HG03575 (cell line): ENCODE measurements at regions not wholly inside any gene's neighbourhood (a gene's known extent, or its start where the extent isn't known, plus 50 kb on each side); places are given as distances from the start of the nearest gene placed in this dataset.

Experiments
- ATAC-seq: cut with Tn5 transposase; IDR thresholded peaks from one replicate; pipeline ENCODE4 v1.9.1; 2021; ENCODE audit not compliant: unreplicated experiment, insufficient number of reproducible peaks, low FRiP score; ENCODE audit errors: extremely low read depth

DNA sequence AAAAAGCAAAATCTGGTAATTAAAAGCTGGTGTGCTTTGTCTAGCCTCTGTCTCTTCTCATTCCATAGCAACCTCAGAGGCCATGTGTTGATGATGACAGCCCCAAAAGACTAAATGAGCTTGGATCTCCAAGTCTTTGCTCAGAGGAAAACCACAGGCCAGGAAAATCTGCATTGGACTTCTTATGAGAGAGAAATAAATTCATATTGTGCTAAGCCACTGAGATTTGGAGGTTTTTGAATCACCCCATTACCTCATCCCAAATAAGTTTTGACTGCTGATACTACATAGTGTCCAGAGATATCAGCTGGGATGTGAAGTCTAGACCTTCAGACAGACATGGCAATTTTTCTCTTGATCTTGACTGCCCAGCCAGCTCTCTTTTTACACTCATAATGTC lies 178.6 kb upstream of the DIPK2B start:
- no peak for ATAC-seq

DNA sequence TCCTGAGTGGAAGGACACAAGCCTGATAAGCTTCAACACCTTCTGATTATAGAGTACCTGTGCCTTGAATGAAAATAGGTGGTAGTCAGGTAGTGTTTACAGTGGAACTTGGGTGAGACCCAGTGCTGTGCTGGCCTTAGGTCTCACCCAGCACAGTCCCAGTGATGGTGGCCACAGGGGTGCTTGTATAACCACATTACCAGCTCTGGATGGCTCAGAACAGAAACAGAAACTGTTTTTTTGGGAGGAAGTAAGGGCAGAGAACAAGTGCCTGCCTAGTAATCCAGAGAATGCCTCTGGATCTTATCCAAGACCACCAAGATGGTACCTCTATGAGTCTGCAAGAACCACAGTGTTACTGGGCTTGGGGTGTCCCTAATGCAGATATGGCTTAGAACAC lies 171.5 kb upstream of the DIPK2B start:
- no peak for ATAC-seq

DNA sequence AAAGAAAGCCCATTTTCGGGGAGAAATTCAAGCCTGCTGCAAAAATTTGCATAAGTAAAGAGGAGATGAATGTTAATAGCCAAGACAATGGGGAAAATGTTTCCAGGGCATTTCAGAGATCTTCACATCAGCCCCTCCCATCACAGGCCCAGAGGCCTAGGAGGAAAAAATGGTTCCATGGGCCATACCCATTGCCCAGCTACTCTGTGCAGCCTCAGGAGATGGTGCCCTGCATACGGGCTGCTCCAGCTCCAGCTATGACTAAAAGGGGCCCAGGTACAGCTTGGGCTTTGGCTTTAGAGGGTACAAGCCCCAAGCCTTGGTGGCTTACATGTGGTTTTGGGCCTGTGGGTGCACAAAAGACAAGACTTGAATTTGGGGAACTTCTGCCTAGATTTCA lies 168.0 kb upstream of the DIPK2B start:
- no peak for ATAC-seq

DNA sequence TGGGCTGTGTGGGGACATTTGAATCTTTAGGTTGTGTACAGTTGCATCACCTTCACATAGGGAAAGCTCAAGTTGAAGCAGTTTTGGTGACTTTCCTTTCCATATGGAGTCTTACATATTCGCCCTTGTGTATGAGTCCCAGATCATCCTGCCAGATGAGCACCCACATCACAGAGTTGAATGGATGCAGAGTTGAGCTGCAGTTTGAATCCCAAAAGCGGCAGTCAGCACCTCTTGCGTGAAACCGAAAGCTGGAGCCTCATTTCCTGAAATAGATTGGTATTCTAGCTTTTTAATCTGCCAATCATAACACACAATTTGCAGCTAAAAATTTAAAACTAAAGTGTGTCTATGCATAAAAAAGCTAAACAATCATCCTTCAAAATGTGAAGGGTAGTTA lies 162.9 kb upstream of the DIPK2B start:
- no peak for ATAC-seq

DNA sequence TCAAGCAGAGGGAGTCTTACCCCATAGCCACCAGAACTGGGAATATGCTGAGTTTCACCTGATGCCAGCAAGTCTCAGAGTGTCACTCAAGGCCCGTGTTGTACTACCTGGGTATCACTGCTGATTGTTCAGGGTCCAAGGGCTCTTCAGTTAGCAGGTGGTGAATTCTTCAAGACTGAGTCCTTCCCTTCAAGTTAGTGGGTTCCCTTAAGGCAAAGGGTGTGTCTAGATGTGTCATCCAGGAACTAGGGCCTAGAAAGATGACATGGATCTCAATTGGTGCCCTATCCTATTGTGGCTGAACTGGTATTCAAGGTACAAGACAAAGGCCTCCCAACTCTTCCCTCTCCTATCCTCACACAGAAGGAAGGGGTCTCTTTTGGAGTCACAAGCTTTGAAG lies 159.9 kb upstream of the DIPK2B start:
- ATAC-seq = no peak

DNA sequence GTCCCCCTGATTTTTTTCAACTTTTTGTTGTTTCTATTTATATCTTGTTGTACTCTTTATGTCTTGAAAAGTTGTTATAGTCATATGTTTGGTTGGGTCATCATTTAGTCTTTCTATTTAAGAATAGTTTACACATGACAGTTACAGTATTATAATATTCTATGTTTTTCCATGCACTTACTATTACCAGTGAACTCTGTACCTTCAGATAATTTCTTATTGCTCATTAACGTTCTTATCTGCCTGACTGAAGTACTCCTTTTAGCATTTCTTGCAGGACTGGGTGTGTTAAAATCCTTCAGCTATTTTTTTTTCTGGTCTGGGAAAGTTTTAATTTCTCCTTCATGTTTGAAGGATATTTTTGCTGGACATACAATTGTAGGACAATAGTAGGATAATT lies 157.7 kb upstream of the DIPK2B start:
- no peak for ATAC-seq

DNA sequence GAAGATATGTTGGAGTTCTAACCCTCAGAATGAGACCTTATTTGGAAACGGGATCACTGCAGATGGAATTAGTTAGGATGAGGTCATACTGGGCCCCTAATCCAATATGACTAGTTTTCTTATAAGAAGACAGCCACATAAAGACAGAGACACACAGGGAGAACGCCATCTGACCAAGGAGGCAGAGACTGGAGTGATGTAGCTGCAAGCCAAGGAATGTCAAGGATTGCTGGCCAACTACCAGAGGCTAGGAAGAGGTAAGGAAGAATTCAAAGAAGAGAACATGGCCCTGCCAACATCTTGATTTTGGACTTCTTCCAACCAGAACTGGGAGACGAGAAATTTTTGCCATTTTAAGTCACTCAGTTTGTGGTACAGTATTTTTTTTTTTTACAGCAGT lies 152.8 kb upstream of the DIPK2B start:
- ATAC-seq = no peak

DNA sequence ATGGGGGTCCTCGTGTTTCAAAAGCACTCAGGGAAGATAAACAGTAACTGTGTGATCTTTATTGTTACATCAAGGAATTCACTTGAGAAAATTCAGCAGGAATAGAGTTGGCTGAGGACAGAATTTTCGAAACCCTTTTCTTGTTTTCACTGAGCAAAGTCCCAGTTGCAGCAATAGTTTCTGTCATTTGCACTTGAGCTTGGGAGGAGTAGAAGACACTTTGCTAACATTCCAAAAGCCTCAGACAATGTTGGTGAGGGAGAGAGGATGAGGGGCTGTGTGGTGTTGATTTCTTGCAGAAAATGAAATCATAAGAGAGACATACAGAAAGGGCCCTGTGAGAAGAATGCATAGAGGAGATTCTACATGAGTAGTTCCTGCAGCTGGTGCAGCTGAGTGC lies 151.9 kb upstream of the DIPK2B start:
- no peak for ATAC-seq

DNA sequence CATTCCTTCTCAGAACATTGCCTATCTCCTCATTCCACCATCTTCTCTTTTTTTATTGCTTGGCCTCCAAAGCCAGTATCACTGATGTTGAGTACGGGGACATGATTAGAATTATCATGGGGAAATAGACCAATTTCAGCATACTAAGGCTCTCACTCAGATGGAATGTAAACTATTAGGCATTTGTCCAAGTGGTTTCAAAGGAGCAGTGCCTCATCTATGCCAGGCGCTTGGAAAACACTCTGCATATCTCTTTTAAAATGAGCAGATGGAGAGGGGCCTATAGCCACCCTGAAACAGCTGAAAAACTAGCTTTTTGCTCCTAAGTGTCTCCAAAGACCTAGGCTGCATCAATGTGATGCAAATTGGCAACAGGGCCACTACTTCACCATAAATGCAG lies 150.8 kb upstream of the DIPK2B start:
- no peak for ATAC-seq

DNA sequence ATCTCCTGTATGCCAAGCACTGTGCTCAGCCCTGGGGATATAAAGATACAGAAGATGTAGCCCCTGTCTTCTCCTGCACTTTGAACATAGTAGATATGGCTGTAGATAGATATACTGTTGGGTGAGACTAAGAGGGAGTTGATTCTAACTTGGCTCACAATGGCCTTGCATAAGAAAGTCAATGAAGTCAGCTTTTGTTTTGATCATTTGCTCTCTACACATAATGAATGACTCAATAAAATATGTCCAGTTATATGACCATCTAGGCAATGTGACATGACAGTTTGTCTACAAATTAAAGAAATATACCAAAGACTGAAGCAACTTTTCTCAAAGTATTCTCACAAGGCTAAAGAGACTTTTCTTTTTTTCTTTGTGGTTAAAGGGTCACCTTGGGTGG lies 147.6 kb upstream of the DIPK2B start:
- ATAC-seq = no peak

DNA sequence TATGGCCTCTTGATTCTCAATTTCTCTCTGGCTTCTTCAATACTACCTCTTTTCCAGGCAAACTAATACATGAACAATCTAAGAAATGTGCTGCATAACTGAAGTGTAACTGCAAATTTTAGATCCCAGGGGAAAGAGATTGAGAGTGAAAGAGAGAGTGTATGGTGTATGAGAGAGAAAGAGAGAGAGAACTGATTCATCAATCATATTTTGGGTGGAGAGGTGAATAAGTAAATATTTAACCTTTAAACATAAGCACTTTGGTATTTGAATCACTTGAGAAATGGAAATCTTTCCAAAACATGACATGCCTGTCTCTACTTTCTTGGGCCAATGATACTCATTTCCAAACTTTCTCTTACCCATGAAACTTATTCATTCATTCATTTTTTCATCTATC lies 147.2 kb upstream of the DIPK2B start:
- ATAC-seq = no peak

DNA sequence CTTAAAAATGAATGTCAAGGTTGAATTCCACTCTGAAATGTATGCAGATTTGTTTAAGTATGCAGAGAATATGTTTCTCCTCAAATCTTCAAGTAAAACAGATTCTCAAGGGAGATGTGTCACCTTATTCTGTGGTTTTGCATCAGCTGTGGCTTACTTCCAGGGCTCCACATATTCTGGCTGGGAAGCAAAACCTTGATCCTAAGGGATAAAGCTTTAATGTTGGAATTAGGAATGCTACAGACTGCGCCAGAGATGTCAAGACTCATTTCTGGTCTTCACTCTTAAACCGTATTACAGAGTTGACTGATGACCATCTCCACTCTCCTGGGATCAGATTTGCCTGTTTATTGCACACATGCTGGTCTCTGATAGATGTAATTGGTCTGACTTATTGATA lies 143.9 kb upstream of the DIPK2B start:
- ATAC-seq = no peak

DNA sequence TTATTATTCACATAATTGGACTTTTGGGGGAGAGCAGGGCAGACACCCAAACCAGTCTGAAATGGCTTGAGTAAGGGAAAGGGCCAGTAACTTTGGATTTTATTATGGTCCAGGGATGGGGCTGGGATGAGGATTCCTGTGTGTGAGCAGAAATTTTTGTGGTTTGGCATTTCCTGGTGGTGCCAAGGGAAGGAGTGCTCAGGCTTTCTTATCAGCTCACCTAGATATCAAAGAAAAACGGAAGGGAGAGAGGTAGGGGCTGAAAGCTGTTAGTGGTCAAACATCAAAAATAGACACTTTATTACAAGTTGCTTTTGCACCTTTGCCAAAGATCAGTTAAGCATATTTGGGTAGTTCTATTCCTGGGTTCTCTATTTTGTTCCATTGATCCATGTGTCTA lies 128.5 kb upstream of the DIPK2B start:
- ATAC-seq = no peak

DNA sequence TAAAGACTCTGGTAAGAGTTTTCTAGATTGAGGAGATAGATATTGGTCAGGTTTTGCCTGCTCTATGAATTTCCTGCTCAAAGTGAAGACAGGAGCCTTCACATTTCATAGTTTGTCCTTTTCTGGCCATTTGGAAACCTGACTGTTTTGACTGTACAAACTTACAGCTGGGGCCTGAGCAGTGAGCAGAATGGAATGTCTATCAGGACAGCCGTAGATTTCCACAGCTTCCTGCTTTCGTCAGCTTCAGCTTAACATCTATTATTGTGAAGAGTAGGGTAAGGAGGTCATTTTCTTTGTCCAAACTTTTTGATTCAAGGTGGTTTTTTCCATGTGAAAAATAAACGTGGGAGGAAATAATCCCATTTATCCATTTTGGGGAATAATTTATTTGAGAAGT lies 124.3 kb upstream of the DIPK2B start:
- ATAC-seq = no peak

DNA sequence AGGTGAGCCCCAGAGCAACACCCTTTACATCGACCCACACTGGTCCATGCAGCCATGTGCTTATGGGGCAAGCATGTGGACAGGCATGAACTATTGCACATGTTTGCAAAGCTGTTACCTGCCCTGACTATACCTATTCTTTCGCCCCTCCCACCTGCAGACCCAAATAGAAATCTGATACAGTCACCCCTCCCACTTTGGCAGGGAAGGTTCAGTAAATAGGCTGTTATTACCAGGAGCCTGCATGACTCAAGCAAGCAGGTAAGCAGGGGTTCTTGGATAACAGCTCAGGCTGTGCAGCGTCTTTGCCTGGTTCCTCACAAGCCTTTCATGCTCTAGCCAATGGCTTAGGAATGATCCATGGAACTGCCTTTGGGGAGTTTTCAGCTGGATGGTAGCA lies 122.7 kb upstream of the DIPK2B start:
- ATAC-seq = no peak

DNA sequence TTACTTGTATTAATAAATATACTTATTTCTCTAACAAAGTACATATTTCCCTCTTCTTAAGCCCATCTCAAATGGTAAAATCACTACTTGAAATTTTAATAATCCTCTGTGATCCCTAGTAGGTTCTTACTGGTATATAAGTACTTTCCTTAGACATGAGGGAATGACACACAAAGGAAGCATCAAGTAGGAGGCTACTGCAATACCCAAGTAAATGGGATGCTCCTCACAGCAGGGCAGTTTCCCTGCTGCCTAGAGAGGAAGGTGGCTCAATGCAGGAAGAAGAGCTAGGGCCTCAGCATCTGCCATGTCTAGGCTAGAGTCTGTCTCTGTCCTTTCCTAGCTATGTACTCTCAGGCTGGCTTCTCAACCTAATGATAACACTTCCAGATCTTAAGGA lies 122.1 kb upstream of the DIPK2B start:
- ATAC-seq = no peak

DNA sequence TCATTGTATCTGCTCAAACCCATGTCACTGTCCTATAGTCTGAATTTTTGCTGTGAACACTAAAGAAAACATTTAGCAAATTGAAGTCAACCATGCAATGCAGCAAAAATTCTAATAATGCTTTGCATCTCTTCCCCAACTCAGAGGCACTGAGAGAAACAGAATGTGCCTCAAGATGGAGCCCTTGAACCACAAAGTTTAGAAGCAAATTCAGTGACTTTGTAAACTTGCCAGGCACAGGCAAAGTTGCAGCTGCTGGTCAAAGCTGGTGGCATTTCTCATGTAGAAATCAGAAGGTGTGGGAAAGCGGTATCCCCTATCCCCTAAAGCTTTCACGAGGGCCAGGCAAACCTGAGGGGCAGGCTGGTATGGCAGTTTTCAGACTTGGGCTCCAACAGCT lies 121.7 kb upstream of the DIPK2B start:
- ATAC-seq = no peak

DNA sequence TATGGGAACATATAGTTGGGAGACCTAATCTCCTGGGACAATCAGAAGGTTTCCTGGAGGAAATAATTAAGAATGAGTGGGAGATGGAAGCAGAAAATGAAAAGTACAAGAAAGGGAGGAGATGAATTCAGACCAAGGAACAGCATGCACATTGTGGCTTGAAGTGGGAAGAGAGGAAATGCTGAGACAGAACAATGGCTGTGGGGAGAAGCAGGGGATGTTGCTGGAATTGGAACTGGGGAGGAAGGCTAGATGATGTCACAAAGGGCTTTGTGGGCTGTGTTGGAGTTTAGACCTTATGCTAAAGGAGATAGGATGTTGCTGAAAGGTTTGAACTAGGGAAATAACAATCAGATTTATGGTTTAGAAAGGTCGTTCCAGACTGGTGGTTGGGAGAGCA lies 119.5 kb upstream of the DIPK2B start:
- ATAC-seq = no peak

DNA sequence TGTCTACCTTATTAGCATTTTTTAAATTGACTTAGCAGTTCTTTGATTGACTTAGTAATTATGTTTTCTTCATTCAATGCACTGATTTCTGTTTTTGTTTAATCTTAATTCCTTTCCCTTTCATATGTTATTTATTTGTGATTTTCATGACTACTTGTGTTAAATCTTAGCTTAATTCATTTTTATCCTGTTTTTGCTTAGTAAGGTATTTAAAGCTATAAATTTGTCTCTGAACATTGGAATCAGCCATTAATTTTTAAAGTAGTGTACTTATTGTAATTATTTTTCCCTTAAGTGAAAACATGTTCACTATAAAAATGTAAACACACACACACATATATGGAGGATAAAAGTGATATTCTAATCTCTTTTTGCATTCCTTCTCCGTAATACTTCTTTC lies 109.1 kb upstream of the DIPK2B start:
- ATAC-seq = no peak

DNA sequence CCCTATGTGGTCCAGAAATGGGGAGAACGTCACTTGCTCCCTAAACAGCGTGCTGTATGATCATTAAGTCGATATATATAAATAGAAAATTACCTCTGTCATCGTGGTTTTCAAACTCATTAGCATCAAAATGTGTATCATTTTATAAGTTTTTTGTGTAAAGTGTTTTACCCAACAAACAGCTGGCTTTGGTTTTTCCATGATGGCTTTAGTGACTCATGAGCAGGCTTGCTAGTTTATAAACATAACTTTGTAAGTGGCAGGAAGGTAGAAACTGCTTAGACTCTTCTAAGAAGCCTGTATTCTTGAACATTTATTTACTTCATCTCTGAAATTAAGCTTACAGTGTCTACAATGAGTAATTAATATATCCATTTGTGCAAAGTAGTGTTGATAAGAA lies 108.4 kb upstream of the DIPK2B start:
- no peak for ATAC-seq

DNA sequence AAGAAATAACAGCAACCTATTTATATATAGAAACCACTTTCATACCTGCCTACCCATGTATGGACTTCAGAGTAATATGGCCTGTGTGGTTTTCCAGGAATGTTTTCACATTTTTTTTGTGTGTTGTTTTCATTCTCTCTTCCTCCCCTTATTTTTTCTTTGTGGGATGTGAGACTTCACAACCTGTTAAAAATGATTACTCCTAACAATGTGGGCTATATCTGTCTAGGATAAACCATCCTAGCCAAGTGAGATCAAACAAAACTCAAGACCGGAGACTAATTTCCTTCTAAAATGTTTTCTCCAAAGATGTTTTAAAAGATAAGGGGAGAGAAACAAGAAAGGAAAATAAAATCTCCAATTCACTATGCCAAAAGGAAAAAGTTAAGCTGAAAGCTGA lies 106.1 kb upstream of the DIPK2B start:
- no peak for ATAC-seq

DNA sequence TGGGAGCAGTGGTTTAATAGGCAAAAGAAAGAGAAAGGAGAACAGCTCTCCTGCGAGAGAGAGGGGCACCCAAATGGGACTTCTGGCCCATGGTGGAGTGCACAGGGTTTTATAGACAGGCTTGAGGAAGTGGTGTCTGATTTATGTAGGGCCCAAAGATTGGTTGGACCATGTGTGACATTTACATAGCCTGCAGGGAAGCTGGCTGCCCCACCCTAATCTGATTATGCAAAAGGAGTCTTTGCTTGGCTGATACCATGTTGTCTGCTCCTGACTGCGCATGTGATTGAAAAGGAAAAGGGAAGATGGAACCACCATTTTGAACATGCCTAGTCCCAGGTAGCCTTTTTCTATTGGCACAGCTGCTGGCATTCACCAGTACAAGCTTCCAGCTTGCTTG lies 100.0 kb upstream of the DIPK2B start:
- no peak for ATAC-seq
